ENCODE measurements at regions not wholly inside any gene's neighbourhood (a gene's known extent, or its start where the extent isn't known, plus 50 kb on each side); places are given as distances from the start of the nearest gene placed in this dataset.

GRCh38 chr11:80146232-80146631 lies 705.4 kb upstream of the TENM4 start:
- Mint-ChIP-seq H3K27ac (no peak overlapping the region), H3K36me3 (ENCODE audit: insufficient read depth) (no peaks in the 10 kb centered on the region), H3K27me3 (no peaks in the 10 kb centered on the region), H3K4me1 (ENCODE audit: low read depth) (peaks cover 8% of the 10 kb centered on the region), H3K9me3 (ENCODE audit: low read depth) (no peaks in the 10 kb centered on the region), H3K4me3 (ENCODE audit: low read depth) (no peak overlapping the region)
- no peak for DNase-seq (ENCODE audit: low spot score, unreplicated experiment)
- TF ChIP-seq CTCF (IDR thresholded peaks at IDR 0.05; ENCODE audit: unreplicated experiment): no peak

GRCh38 chr11:80144897-80145594 lies 704.2 kb upstream of the TENM4 start:
- Mint-ChIP-seq H3K27me3 (no peaks in the 10 kb centered on the region), H3K4me1 (ENCODE audit: low read depth) (peaks cover 8% of the 10 kb centered on the region), H3K27ac (no peak overlapping the region), H3K4me3 (ENCODE audit: low read depth) (no peak overlapping the region), H3K36me3 (ENCODE audit: insufficient read depth) (no peaks in the 10 kb centered on the region), H3K9me3 (ENCODE audit: low read depth) (no peaks in the 10 kb centered on the region)
- no peak for DNase-seq (ENCODE audit: low spot score, unreplicated experiment)
- no peak for TF ChIP-seq CTCF (IDR thresholded peaks at IDR 0.05; ENCODE audit: unreplicated experiment)

GRCh38 chr11:80136991-80137390 lies 696.2 kb upstream of the TENM4 start:
- no peak overlapping the region for H3K27ac Mint-ChIP-seq
- no peaks in the 10 kb centered on the region for H3K27me3 Mint-ChIP-seq
- H3K36me3 Mint-ChIP-seq (ENCODE audit: insufficient read depth): peaks cover 1% of the 10 kb centered on the region
- no peak for DNase-seq (ENCODE audit: low spot score, unreplicated experiment)
- H3K4me1 Mint-ChIP-seq (ENCODE audit: low read depth): peaks cover 5% of the 10 kb centered on the region
- no peak for TF ChIP-seq CTCF (IDR thresholded peaks at IDR 0.05; ENCODE audit: unreplicated experiment)
- no peak overlapping the region for H3K4me3 Mint-ChIP-seq (ENCODE audit: low read depth)
- H3K9me3 Mint-ChIP-seq (ENCODE audit: low read depth): peaks cover 16% of the 10 kb centered on the region

GRCh38 chr11:80129396-80129795 lies 688.6 kb upstream of the TENM4 start:
- Mint-ChIP-seq H3K36me3 (ENCODE audit: insufficient read depth) (no peaks in the 10 kb centered on the region), H3K27ac (no peak overlapping the region), H3K9me3 (ENCODE audit: low read depth) (peaks cover 7% of the 10 kb centered on the region), H3K4me3 (ENCODE audit: low read depth) (no peak overlapping the region), H3K4me1 (ENCODE audit: low read depth) (no peaks in the 10 kb centered on the region), H3K27me3 (no peaks in the 10 kb centered on the region)
- DNase-seq (ENCODE audit: low spot score, unreplicated experiment): no peak
- TF ChIP-seq CTCF (IDR thresholded peaks at IDR 0.05; ENCODE audit: unreplicated experiment): no peak

GRCh38 chr11:80122211-80122610 lies 681.4 kb upstream of the TENM4 start:
- H3K9me3 Mint-ChIP-seq (ENCODE audit: low read depth): peaks cover 13% of the 10 kb centered on the region
- H3K4me3 Mint-ChIP-seq (ENCODE audit: low read depth): no peak overlapping the region
- no peak overlapping the region for H3K27ac Mint-ChIP-seq
- H3K4me1 Mint-ChIP-seq (ENCODE audit: low read depth): peaks cover 10% of the 10 kb centered on the region
- H3K36me3 Mint-ChIP-seq (ENCODE audit: insufficient read depth): no peaks in the 10 kb centered on the region
- no peak for TF ChIP-seq CTCF (IDR thresholded peaks at IDR 0.05; ENCODE audit: unreplicated experiment)
- H3K27me3 Mint-ChIP-seq: no peaks in the 10 kb centered on the region
- no peak for DNase-seq (ENCODE audit: low spot score, unreplicated experiment)

Data from progenitor cell of endocrine pancreas (in vitro differentiated cells).